ENCODE measurements at regions not wholly inside any gene's neighbourhood (a gene's known extent, or its start where the extent isn't known, plus 50 kb on each side); places are given as distances from the start of the nearest gene placed in this dataset.

DNA sequence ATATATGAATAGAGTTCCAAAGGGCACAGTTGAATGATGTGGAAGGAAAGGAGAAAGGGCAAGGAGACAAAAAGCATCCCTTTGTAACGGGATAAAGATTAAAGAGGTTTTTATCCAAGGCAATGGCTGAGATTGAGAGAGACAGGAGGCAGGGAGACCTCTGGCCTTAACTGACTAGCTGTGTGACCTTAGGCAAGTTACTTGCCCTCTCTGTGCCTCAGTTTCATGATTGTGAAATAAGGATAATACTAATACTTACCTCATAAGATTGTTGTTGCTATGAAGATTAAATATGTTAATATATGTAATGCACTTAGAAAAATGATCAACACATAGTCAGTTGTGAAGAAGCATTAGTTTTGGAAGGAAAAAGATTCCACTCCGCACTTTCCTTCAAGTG, 130.2 kb upstream of the EEA1 start:
- Histone ChIP-seq H4K20me1 (ENCODE audit: insufficient read depth, low read length) (no peaks in the 10 kb centered on the region), H3K79me1 (ENCODE audit: low read depth in 1 of 2, low read length in 2 of 2) (no peaks in the 10 kb centered on the region), H2BK20ac (ENCODE audit: low read depth, low read length) (no peak overlapping the region), H3K14ac (replicated peaks; ENCODE audit: low read depth, low read length) (no peak overlapping the region), H3K9me1 (ENCODE audit: insufficient read depth, low read length) (no peaks in the 10 kb centered on the region), H2BK120ac (ENCODE audit: low read depth, low read length) (no peak overlapping the region), H3K9ac (ENCODE audit: low read depth, low read length) (no peak overlapping the region), H3K4me1 (ENCODE audit: control insufficient read depth, insufficient read depth, low read length) (no peaks in the 10 kb centered on the region), H3K18ac (ENCODE audit: low read depth, low read length) (no peak overlapping the region), H2AK9ac (replicated peaks; ENCODE audit: low read depth, low read length, poor library complexity) (no peak overlapping the region), H3K23ac (ENCODE audit: low read depth, low read length) (no peak overlapping the region), H4K8ac (ENCODE audit: low read depth in 2 of 2, low read length in 2 of 2) (no peak overlapping the region), H4K91ac (ENCODE audit: insufficient read depth, low read depth, low read length) (no peak overlapping the region), H2AFZ (replicated peaks; ENCODE audit: low read length, poor library complexity) (no peak overlapping the region), H4K5ac (ENCODE audit: low read depth, low read length) (no peak overlapping the region), H3K27me3 (ENCODE audit: control insufficient read depth, insufficient read depth, low read length) (peaks cover 9% of the 10 kb centered on the region), H3K4me2 (ENCODE audit: low read depth, low read length) (no peak overlapping the region), H2BK5ac (ENCODE audit: low read depth, low read length, poor library complexity, severe bottlenecking) (no peak overlapping the region), H3K4ac (ENCODE audit: low read depth, low read length) (no peak overlapping the region), H2AK5ac (ENCODE audit: low read depth, low read length) (no peak overlapping the region), H3K9me3 (ENCODE audit: control insufficient read depth, insufficient read depth, low read length) (no peaks in the 10 kb centered on the region), H2BK15ac (ENCODE audit: low read depth, low read length) (no peak overlapping the region), H3K36me3 (ENCODE audit: control insufficient read depth, insufficient read depth, low read length) (no peaks in the 10 kb centered on the region), H3K4me3 (ENCODE audit: insufficient read depth, low read depth, low read length) (no peak overlapping the region), H3K56ac (ENCODE audit: extremely low read depth, insufficient read depth, low read length) (no peak overlapping the region), H3K27ac (ENCODE audit: insufficient read depth, low read length) (no peak overlapping the region)
- DNase-seq: no peak
- no TSS peak for BruUV-seq (replicated peaks)
- intact Hi-C loops (cut with micrococcal nuclease) (no loop called here), in situ Hi-C loops (cut with MboI; ENCODE audit: low sequenced_read_pairs) (no loop called here), dilution Hi-C loops (cut with HindIII; ENCODE audit: low sequenced_read_pairs, unreplicated experiment) (no loop called here)
- WGBS, 2 experiments (ENCODE audit: extremely low coverage in 2 of 2, insufficient read length in 1 of 2): no CpG with 5 or more reads among the region's 2 CpGs
- ChIA-PET CTCF (no interaction called here), POLR2A (ENCODE audit: unreplicated experiment) (no interaction called here)
- TF ChIP-seq, protein P1, sequence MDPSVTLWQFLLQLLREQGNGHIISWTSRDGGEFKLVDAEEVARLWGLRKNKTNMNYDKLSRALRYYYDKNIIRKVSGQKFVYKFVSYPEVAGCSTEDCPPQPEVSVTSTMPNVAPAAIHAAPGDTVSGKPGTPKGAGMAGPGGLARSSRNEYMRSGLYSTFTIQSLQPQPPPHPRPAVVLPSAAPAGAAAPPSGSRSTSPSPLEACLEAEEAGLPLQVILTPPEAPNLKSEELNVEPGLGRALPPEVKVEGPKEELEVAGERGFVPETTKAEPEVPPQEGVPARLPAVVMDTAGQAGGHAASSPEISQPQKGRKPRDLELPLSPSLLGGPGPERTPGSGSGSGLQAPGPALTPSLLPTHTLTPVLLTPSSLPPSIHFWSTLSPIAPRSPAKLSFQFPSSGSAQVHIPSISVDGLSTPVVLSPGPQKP (IDR thresholded peaks at IDR 0.05; ENCODE audit: borderline replicate concordance, low read depth, low read length): no peak
- TF ChIP-seq, protein P2, sequence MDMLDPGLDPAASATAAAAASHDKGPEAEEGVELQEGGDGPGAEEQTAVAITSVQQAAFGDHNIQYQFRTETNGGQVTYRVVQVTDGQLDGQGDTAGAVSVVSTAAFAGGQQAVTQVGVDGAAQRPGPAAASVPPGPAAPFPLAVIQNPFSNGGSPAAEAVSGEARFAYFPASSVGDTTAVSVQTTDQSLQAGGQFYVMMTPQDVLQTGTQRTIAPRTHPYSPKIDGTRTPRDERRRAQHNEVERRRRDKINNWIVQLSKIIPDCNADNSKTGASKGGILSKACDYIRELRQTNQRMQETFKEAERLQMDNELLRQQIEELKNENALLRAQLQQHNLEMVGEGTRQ (IDR thresholded peaks at IDR 0.05; ENCODE audit: low read depth, low read length): no peak
- no peak for TF ChIP-seq MAZ (IDR thresholded peaks at IDR 0.05; ENCODE audit: borderline replicate concordance, low read depth, low read length)
- peak; percentile 40; the same call in 1 of the 2 replicates for TF ChIP-seq CEBPB (IDR thresholded peaks at IDR 0.05; ENCODE audit: low read depth, low read length)
- TF ChIP-seq FOS (IDR thresholded peaks at IDR 0.05; ENCODE audit: low read depth, low read length): no peak
- no peak for TF ChIP-seq MXI1 (IDR thresholded peaks at IDR 0.05; ENCODE audit: borderline replicate concordance, low read depth, low read length)
- no peak for TF ChIP-seq RCOR1 (IDR thresholded peaks at IDR 0.05; ENCODE audit: insufficient replicate concordance, low read length)
- no peak for ATAC-seq (ENCODE audit: low read depth)

Measured in IMR-90 (cell line).